C4-2B (cell line): ENCODE measurements at regions not wholly inside any gene's neighbourhood (a gene's known extent, or its start where the extent isn't known, plus 50 kb on each side); places are given as distances from the start of the nearest gene placed in this dataset.

ENCODE experiments used
- CTCF ChIP-seq: fragments of 450-650 bp; conservative IDR thresholded peaks from 2 replicates; pipeline ENCODE4 v1.5.1; 2017; ENCODE audit warnings: mild to moderate bottlenecking
- ZFX ChIP-seq: fragments of 450-650 bp; IDR thresholded peaks from 2 replicates; pipeline ENCODE4 v1.6.1; 2017

GRCh38 chr19:30117636-30118145 lies 175.7 kb downstream of the URI1 start:
- TF ChIP-seq CTCF: no peak
- no peak for TF ChIP-seq ZFX
